ENCODE measurements at regions not wholly inside any gene's neighbourhood (a gene's known extent, or its start where the extent isn't known, plus 50 kb on each side); places are given as distances from the start of the nearest gene placed in this dataset.

DNA sequence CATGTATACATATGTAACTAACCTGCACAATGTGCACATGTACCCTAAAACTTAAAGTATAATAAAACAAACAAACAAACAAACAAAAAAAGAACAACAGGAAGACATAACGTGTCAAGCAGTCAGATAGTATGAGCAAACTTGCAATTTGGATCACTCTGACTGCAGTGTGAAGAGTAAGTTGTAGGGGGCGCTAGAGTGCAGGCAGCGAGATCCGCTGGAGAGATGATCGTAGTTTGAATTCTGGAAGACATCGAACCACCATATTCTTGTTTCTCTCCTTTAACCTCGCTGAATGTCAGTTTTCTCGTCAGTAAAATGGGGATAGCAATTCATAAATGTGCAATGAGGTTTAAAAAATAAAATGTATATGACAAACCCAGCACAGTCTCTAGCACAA is 165.2 kb upstream of the LMCD1 start:
- H3K4me3 ChIP-seq (ENCODE audit: control insufficient read depth, low read depth, low read length), result no peak overlapping the region
- no peak for DNase-seq (ENCODE audit: low read depth)
- TF ChIP-seq, protein P1, sequence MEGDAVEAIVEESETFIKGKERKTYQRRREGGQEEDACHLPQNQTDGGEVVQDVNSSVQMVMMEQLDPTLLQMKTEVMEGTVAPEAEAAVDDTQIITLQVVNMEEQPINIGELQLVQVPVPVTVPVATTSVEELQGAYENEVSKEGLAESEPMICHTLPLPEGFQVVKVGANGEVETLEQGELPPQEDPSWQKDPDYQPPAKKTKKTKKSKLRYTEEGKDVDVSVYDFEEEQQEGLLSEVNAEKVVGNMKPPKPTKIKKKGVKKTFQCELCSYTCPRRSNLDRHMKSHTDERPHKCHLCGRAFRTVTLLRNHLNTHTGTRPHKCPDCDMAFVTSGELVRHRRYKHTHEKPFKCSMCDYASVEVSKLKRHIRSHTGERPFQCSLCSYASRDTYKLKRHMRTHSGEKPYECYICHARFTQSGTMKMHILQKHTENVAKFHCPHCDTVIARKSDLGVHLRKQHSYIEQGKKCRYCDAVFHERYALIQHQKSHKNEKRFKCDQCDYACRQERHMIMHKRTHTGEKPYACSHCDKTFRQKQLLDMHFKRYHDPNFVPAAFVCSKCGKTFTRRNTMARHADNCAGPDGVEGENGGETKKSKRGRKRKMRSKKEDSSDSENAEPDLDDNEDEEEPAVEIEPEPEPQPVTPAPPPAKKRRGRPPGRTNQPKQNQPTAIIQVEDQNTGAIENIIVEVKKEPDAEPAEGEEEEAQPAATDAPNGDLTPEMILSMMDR (IDR thresholded peaks at IDR 0.05; ENCODE audit: control insufficient read depth, insufficient read depth, low read depth, low read length, missing control alignments), result peak; percentile 26

- no peak overlapping the region for H3K4me3 ChIP-seq (ENCODE audit: control insufficient read depth, low read depth, low read length)
- TF ChIP-seq, protein P1 (IDR thresholded peaks at IDR 0.05; ENCODE audit: control insufficient read depth, insufficient read depth, low read depth, low read length, missing control alignments), result no peak
- DNase-seq (ENCODE audit: low read depth), result no peak
These were observed 163.2 kb upstream of the LMCD1 start for GRCh38 chr3:8338424-8338823.

DNA sequence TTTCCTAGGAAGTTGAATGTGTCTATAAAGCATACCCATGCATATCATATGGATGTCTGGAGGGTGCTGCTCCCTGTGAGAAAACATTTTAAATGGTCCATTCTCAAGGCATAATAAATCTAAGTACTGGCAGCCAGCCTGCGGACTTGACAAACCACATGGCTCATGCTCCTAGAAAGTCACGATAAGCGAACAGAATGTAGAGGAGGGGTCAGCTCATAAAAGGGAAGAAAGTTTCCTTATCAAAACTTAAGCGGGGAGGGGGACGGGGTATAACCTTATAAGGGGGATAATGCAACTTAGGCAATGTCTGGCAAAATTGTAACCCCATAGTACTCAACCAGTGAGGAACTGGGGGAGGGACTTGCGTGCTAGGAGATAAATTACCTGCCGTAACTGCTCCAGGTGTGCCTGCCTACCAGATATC is 159.8 kb upstream of the LMCD1 start:
- no peak overlapping the region for H3K4me3 ChIP-seq (ENCODE audit: control insufficient read depth, low read depth, low read length)
- DNase-seq (ENCODE audit: low read depth), result no peak
- TF ChIP-seq, protein P1 (IDR thresholded peaks at IDR 0.05; ENCODE audit: control insufficient read depth, insufficient read depth, low read depth, low read length, missing control alignments), result no peak

GRCh38 chr3:8343058-8343457 is 158.6 kb upstream of the LMCD1 start:
- DNase-seq (ENCODE audit: low read depth), result no peak
- H3K4me3 ChIP-seq (ENCODE audit: control insufficient read depth, low read depth, low read length), result no peak overlapping the region
- TF ChIP-seq, protein P1 (IDR thresholded peaks at IDR 0.05; ENCODE audit: control insufficient read depth, insufficient read depth, low read depth, low read length, missing control alignments), result no peak

DNA sequence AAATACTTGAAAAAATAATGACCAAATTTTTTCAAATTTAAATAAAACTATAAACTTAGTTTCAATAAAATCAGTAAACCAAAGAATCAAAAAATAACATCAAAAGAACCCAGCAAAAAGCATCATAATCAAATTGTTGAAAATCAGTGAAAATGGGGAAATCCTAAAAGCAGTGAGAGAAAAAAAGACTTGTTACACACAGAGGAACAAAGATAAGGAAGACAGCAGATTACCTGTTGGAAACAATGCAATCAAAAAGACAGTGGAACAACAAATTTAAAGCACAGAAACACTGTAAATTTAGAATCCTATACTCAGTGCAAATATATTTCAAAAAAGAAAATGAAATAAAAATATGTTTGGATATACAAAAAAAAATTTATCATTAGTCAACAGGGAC is 156.2 kb upstream of the LMCD1 start:
- DNase-seq (ENCODE audit: low read depth), result no peak
- TF ChIP-seq, protein P1 (IDR thresholded peaks at IDR 0.05; ENCODE audit: control insufficient read depth, insufficient read depth, low read depth, low read length, missing control alignments), result no peak
- H3K4me3 ChIP-seq (ENCODE audit: control insufficient read depth, low read depth, low read length), result no peak overlapping the region

DNA sequence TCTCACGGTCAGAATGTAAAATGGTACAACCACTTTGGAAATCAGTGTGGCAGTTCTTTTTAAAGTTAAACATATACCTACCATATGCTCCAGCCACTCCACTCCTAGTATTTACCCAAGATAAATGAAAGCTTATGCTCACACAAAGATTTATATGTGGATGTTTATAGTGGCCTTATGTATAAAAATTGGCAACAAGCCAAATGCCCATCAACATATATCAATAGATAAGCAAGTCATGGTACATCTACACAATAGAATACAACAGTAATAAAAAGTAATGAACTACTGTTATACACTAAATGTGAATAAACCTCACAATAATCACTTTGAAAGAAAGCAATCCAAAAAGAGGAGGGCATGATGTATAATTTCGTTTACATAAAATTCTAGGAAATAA is 153.5 kb upstream of the LMCD1 start:
- no peak for DNase-seq (ENCODE audit: low read depth)
- no peak overlapping the region for H3K4me3 ChIP-seq (ENCODE audit: control insufficient read depth, low read depth, low read length)
- TF ChIP-seq, protein P1 (IDR thresholded peaks at IDR 0.05; ENCODE audit: control insufficient read depth, insufficient read depth, low read depth, low read length, missing control alignments), result no peak

- H3K4me3 ChIP-seq (ENCODE audit: control insufficient read depth, low read depth, low read length), result no peak overlapping the region
- TF ChIP-seq, protein P1 (IDR thresholded peaks at IDR 0.05; ENCODE audit: control insufficient read depth, insufficient read depth, low read depth, low read length, missing control alignments), result no peak
- DNase-seq (ENCODE audit: low read depth), result no peak
These were observed 149.1 kb upstream of the LMCD1 start for GRCh38 chr3:8352475-8352874.
